GM12878 (cell line): ENCODE measurements at regions not wholly inside any gene's neighbourhood (a gene's known extent, or its start where the extent isn't known, plus 50 kb on each side); places are given as distances from the start of the nearest gene placed in this dataset.

ENCODE experiments used
- ATAC-seq: fragments of 200-7000 bp; cut with Tn5 transposase; 3 replicates; pipeline ENCODE4 v1.9.1; 2020; ENCODE audit warnings: mild to moderate bottlenecking, moderate library complexity
- BruUV-seq: library from RNA; stranded (reverse); fragments of 400-500 nt; replicated peaks from 2 replicates; lab custom pipeline; 2021; lab: Mats Ljungman, UMichigan
- CTCF ChIA-PET: fragments of 300-600 bp; sonication (Branson Sonifier 250); formaldehyde crosslinking; extraction: SDS; loops from one replicate; lab custom pipeline; 2021; ENCODE audit warnings: inconsistent platforms; lab: Yijun Ruan, JAX
- POLR2A ChIA-PET: fragments of 350-600 bp; formaldehyde crosslinking; extraction: SDS; loops from one replicate; lab custom pipeline; 2021; ENCODE audit warnings: inconsistent platforms; lab: Charles Lee
- RAD21 ChIA-PET: fragments of 300-600 bp; sonication (Branson Sonifier 250); formaldehyde crosslinking; loops from one replicate; lab custom pipeline; 2023; ENCODE audit warnings: antibody characterized with exemption; ENCODE audit not compliant: unreplicated experiment; lab: Charles Lee
- SMC1A ChIA-PET: fragments of 300-600 bp; sonication (Branson Sonifier 250); formaldehyde crosslinking; loops from one replicate; lab custom pipeline; 2023; ENCODE audit not compliant: unreplicated experiment, uncharacterized antibody; lab: Charles Lee
- DNase-seq: peaks from one replicate; pipeline ENCODE4 v3.0.0-alpha.2; 2011; ENCODE audit warnings: low read depth, low spot score
- FAIRE-seq: peaks from 3 replicates; lab custom pipeline; 2011; peaks lifted over from hg19 to GRCh38; lab: Jason Lieb, UNC
- H2AFZ ChIP-seq: 2 replicates; pipeline ENCODE4 v1.6.0; 2011; ENCODE audit warnings: low read depth, low read length, control low read depth; ENCODE audit not compliant: control insufficient read depth
- H3K27ac ChIP-seq: 2 replicates; pipeline ENCODE4 v1.5.1; 2011; ENCODE audit warnings: control low read depth; ENCODE audit not compliant: control insufficient read depth, insufficient read depth
- H3K27me3 ChIP-seq, 2 experiments: replicated peaks in 1 of 2; 2 replicates each; pipeline versions ENCODE4 v1.6.0 to v1.6.1; 2011; ENCODE audit warnings: low read length in 1 of 2; ENCODE audit not compliant: control insufficient read depth in 2 of 2, insufficient read depth in 2 of 2
- H3K36me3 ChIP-seq, 2 experiments: 2 replicates each; pipeline ENCODE4 v1.5.1; 2011; ENCODE audit warnings: low read length in 1 of 2; ENCODE audit not compliant: control insufficient read depth in 2 of 2, insufficient read depth in 2 of 2
- H3K4me1 ChIP-seq: 2 replicates; pipeline ENCODE4 v1.6.1; 2011; ENCODE audit warnings: mild to moderate bottlenecking, low read length, moderate library complexity, mixed read lengths; ENCODE audit not compliant: control insufficient read depth, insufficient read depth
- H3K4me2 ChIP-seq: 2 replicates; pipeline ENCODE4 v1.6.0; 2011; ENCODE audit warnings: control low read depth; ENCODE audit not compliant: control insufficient read depth, insufficient read depth
- H3K4me3 ChIP-seq: fragments of 200-600 bp; sonication (generic); 2 replicates; pipeline ENCODE4 v1.5.1; 2016
- H3K79me2 ChIP-seq: 2 replicates; pipeline ENCODE4 v1.6.0; 2011; ENCODE audit warnings: low read length; ENCODE audit not compliant: control insufficient read depth, insufficient read depth
- H3K9ac ChIP-seq: 2 replicates; pipeline ENCODE4 v1.8.0; 2011; ENCODE audit warnings: low read length, control low read depth, mixed read lengths; ENCODE audit not compliant: control insufficient read depth, insufficient read depth
- H3K9me3 ChIP-seq: replicated peaks from 3 replicates; pipeline ENCODE4 v1.5.1; 2011; ENCODE audit warnings: mild to moderate bottlenecking, low read length; ENCODE audit not compliant: control insufficient read depth, insufficient read depth
- H4K20me1 ChIP-seq: 2 replicates; pipeline ENCODE4 v1.6.0; 2011; ENCODE audit not compliant: control insufficient read depth, insufficient read depth
- CHD4 ChIP-seq: fragments of 200-600 bp; sonication (generic); IDR thresholded peaks from 2 replicates; pipeline ENCODE4 v1.6.1; 2016; ENCODE audit warnings: mild to moderate bottlenecking
- ESRRA ChIP-seq: IDR thresholded peaks from 2 replicates; pipeline ENCODE4 v1.6.1; 2012; ENCODE audit warnings: mild to moderate bottlenecking, low read length, improper control_type of control experiment
- HCFC1 ChIP-seq: fragments of 150-350 bp; IDR thresholded peaks from 2 replicates; pipeline ENCODE4 v1.6.1; 2014; ENCODE audit warnings: low read length
- KDM1A ChIP-seq: fragments of 200-600 bp; sonication (generic); IDR thresholded peaks from 2 replicates; pipeline ENCODE4 v1.6.1; 2016; ENCODE audit warnings: borderline replicate concordance
- NBN ChIP-seq: fragments of 450-650 bp; IDR thresholded peaks from 2 replicates; pipeline ENCODE4 v1.6.1; 2016
- NR2F1 ChIP-seq: fragments of 450-650 bp; conservative IDR thresholded peaks from 2 replicates; pipeline ENCODE4 v1.6.1; 2017; ENCODE audit warnings: mild to moderate bottlenecking
- POU2F2 ChIP-seq: IDR thresholded peaks from 3 replicates; pipeline ENCODE4 v1.6.1; 2011; ENCODE audit warnings: low read depth, mild to moderate bottlenecking, low read length, borderline replicate concordance
- SIN3A ChIP-seq: IDR thresholded peaks from 2 replicates; pipeline ENCODE4 v1.6.1; 2012; ENCODE audit warnings: low read depth, low read length, improper control_type of control experiment
- SIX5 ChIP-seq: IDR thresholded peaks from 2 replicates; pipeline ENCODE4 v1.6.1; 2011; ENCODE audit warnings: mild to moderate bottlenecking, low read depth, low read length, moderate library complexity; ENCODE audit not compliant: severe bottlenecking
- STAT1 ChIP-seq: fragments of 450-650 bp; conservative IDR thresholded peaks from 2 replicates; pipeline ENCODE4 v1.6.1; 2014; ENCODE audit warnings: antibody characterized with exemption, mild to moderate bottlenecking
- STAT3 ChIP-seq: IDR thresholded peaks from 2 replicates; pipeline ENCODE4 v1.6.1; 2011; ENCODE audit warnings: low read depth, low read length, improper control_type of control experiment
- ZNF207 ChIP-seq: fragments of 450-650 bp; IDR thresholded peaks from 2 replicates; pipeline ENCODE4 v1.6.1; 2014; ENCODE audit warnings: antibody characterized with exemption, mild to moderate bottlenecking, borderline replicate concordance
- ZNF384 ChIP-seq: IDR thresholded peaks from 2 replicates; pipeline ENCODE4 v1.6.1; 2012; ENCODE audit warnings: low read depth, mild to moderate bottlenecking, low read length, improper control_type of control experiment, borderline replicate concordance
- WGBS: methylation state at CpG from one replicate; pipeline ENCODE4 v1.1.6; 2016; ENCODE audit warnings: low lambda C conversion rate; ENCODE audit not compliant: insufficient replicate concordance, insufficient coverage; ENCODE audit errors: missing lambda C conversion rate; 5-methylcytosine and 5-hydroxymethylcytosine counted together
- in situ Hi-C: fragments of 300-500 bp; cut with MboI; formaldehyde crosslinking; loops from 9 replicates; pipeline ENCODE4 v1.14.3; 2018; ENCODE audit warnings: mixed read lengths
- intact Hi-C: fragments of 100-400 bp; cut with micrococcal nuclease; formaldehyde crosslinking; loops from one replicate; pipeline ENCODE4 v1.14.2; 2022; ENCODE audit not compliant: unreplicated experiment
- TF ChIP-seq, protein P1 (sequence below): fragments of 450-650 bp; IDR thresholded peaks from 2 replicates; pipeline ENCODE4 v1.6.1; 2018; ENCODE audit warnings: borderline replicate concordance, mild to moderate bottlenecking; ENCODE audit not compliant: partially characterized antibody
- TF ChIP-seq, protein P2 (sequence below): IDR thresholded peaks from 2 replicates; pipeline ENCODE4 v1.6.1; 2012; ENCODE audit warnings: improper control_type of control experiment, low read depth, low read length; ENCODE audit not compliant: insufficient replicate concordance
- TF ChIP-seq, protein P3 (sequence below): fragments of 150-350 bp; IDR thresholded peaks from 2 replicates; pipeline ENCODE4 v1.6.1; 2014; ENCODE audit warnings: mild to moderate bottlenecking, low read depth, low read length

DNA sequence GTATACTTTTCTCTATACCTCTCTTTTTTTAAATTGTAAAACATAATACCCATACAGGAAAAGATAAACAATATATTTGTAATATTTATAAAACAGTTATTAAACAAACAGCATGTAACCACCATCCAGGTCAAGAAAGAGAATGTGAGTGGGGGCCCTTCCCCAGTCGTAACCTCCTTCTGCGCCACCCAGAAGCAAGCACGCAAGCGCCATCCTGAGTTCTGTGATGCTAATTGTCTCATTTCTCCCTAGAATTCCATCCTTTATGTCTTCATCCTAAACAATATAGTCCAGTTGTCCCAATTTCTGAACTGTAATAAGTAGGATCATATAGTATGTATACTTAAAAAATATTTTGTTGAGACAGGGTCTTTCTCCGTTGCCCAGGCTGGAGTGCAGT lies 129.5 kb downstream of the EXOC5 start:
- ChIA-PET SMC1A (interaction anchor here (1.6 kb wide), 1 partner anchor 9 kb away, joined by 5 read pairs; no protein-coding TSS in a partner anchor), POLR2A (no interaction called here), RAD21 (no interaction called here), CTCF (no interaction called here)
- H3K27me3 ChIP-seq, result no peaks in the 10 kb centered on the region; a peak in 1 of 4 replicates
- ATAC-seq, result no peak
- H4K20me1 ChIP-seq, result no peaks in the 10 kb centered on the region
- no peak for DNase-seq
- no peak overlapping the region for H3K27ac ChIP-seq
- no peak for FAIRE-seq
- intact Hi-C loops, result no loop called here
- H3K4me2 ChIP-seq, result no peak overlapping the region
- no peak overlapping the region for H3K9ac ChIP-seq
- TF ChIP-seq ZNF384, result no peak
- TF ChIP-seq, protein P1, sequence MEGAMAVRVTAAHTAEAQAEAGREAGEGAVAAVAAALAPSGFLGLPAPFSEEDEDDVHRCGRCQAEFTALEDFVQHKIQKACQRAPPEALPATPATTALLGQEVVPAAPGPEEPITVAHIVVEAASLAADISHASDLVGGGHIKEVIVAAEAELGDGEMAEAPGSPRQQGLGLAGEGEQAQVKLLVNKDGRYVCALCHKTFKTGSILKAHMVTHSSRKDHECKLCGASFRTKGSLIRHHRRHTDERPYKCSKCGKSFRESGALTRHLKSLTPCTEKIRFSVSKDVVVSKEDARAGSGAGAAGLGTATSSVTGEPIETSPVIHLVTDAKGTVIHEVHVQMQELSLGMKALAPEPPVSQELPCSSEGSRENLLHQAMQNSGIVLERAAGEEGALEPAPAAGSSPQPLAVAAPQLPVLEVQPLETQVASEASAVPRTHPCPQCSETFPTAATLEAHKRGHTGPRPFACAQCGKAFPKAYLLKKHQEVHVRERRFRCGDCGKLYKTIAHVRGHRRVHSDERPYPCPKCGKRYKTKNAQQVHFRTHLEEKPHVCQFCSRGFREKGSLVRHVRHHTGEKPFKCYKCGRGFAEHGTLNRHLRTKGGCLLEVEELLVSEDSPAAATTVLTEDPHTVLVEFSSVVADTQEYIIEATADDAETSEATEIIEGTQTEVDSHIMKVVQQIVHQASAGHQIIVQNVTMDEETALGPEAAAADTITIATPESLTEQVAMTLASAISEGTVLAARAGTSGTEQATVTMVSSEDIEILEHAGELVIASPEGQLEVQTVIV, result no peak
- TF ChIP-seq SIX5, result no peak
- TF ChIP-seq, protein P2, sequence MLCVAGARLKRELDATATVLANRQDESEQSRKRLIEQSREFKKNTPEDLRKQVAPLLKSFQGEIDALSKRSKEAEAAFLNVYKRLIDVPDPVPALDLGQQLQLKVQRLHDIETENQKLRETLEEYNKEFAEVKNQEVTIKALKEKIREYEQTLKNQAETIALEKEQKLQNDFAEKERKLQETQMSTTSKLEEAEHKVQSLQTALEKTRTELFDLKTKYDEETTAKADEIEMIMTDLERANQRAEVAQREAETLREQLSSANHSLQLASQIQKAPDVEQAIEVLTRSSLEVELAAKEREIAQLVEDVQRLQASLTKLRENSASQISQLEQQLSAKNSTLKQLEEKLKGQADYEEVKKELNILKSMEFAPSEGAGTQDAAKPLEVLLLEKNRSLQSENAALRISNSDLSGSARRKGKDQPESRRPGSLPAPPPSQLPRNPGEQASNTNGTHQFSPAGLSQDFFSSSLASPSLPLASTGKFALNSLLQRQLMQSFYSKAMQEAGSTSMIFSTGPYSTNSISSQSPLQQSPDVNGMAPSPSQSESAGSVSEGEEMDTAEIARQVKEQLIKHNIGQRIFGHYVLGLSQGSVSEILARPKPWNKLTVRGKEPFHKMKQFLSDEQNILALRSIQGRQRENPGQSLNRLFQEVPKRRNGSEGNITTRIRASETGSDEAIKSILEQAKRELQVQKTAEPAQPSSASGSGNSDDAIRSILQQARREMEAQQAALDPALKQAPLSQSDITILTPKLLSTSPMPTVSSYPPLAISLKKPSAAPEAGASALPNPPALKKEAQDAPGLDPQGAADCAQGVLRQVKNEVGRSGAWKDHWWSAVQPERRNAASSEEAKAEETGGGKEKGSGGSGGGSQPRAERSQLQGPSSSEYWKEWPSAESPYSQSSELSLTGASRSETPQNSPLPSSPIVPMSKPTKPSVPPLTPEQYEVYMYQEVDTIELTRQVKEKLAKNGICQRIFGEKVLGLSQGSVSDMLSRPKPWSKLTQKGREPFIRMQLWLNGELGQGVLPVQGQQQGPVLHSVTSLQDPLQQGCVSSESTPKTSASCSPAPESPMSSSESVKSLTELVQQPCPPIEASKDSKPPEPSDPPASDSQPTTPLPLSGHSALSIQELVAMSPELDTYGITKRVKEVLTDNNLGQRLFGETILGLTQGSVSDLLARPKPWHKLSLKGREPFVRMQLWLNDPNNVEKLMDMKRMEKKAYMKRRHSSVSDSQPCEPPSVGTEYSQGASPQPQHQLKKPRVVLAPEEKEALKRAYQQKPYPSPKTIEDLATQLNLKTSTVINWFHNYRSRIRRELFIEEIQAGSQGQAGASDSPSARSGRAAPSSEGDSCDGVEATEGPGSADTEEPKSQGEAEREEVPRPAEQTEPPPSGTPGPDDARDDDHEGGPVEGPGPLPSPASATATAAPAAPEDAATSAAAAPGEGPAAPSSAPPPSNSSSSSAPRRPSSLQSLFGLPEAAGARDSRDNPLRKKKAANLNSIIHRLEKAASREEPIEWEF, result no peak
- TF ChIP-seq, protein P3, sequence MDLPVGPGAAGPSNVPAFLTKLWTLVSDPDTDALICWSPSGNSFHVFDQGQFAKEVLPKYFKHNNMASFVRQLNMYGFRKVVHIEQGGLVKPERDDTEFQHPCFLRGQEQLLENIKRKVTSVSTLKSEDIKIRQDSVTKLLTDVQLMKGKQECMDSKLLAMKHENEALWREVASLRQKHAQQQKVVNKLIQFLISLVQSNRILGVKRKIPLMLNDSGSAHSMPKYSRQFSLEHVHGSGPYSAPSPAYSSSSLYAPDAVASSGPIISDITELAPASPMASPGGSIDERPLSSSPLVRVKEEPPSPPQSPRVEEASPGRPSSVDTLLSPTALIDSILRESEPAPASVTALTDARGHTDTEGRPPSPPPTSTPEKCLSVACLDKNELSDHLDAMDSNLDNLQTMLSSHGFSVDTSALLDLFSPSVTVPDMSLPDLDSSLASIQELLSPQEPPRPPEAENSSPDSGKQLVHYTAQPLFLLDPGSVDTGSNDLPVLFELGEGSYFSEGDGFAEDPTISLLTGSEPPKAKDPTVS, result no peak
- no peak for TF ChIP-seq HCFC1
- TF ChIP-seq STAT1, result no peak
- TF ChIP-seq SIN3A, result no peak
- TF ChIP-seq STAT3, result no peak
- TF ChIP-seq NR2F1, result no peak
- no peak for TF ChIP-seq NBN
- no peak for TF ChIP-seq ZNF207
- no peak for TF ChIP-seq KDM1A
- no peak for TF ChIP-seq CHD4
- no peak for TF ChIP-seq ESRRA
- no peak for TF ChIP-seq POU2F2
- no peaks in the 10 kb centered on the region; the same call in 2 of the 3 replicates for H3K9me3 ChIP-seq
- WGBS, result 72% methylated on average over 5 of the region's 5 CpGs
- no TSS peak for BruUV-seq
- no peak overlapping the region for H3K4me3 ChIP-seq
- no peaks in the 10 kb centered on the region for H3K79me2 ChIP-seq
- H2AFZ ChIP-seq, result no peak overlapping the region
- in situ Hi-C loops, result no loop called here
- H3K4me1 ChIP-seq, result no peaks in the 10 kb centered on the region
- no peaks in the 10 kb centered on the region for H3K36me3 ChIP-seq
